Fibroblast of lung (primary cell): ENCODE measurements at regions not wholly inside any gene's neighbourhood (a gene's known extent, or its start where the extent isn't known, plus 50 kb on each side); places are given as distances from the start of the nearest gene placed in this dataset.
"Not testable (repeated sequence)": the region's sequence is repeated elsewhere in the genome, so short reads cannot be mapped to it uniquely, and the experiment has no call there.

Experiments
- DNase-seq, 2 donors: peaks; one replicate each; pipeline versions ENCODE4 v3.0.0 to v3.0.0-alpha.2; 2010; ENCODE audit warnings: low read depth in 2 of 2
- H2AFZ ChIP-seq: 2 replicates; pipeline ENCODE4 v1.5.1; 2012; ENCODE audit warnings: low read length, control low read depth, inconsistent platforms
- H3K27ac ChIP-seq: 2 replicates; pipeline ENCODE4 v1.5.1; 2011; ENCODE audit warnings: low read length, control low read depth; ENCODE audit not compliant: insufficient read depth
- H3K27me3 ChIP-seq: 2 replicates; pipeline ENCODE4 v1.5.1; 2011; ENCODE audit warnings: mild to moderate bottlenecking, low read length; ENCODE audit not compliant: control insufficient read depth, insufficient read depth
- H3K36me3 ChIP-seq: 2 replicates; pipeline ENCODE4 v1.5.1; 2011; ENCODE audit warnings: low read length; ENCODE audit not compliant: control insufficient read depth, insufficient read depth
- H3K4me1 ChIP-seq: 2 replicates; pipeline ENCODE4 v1.5.1; 2011; ENCODE audit warnings: low read length; ENCODE audit not compliant: control insufficient read depth, insufficient read depth; ENCODE audit errors: extremely low read depth
- H3K4me2 ChIP-seq: 2 replicates; pipeline ENCODE4 v1.5.1; 2011; ENCODE audit warnings: low read length, control low read depth; ENCODE audit not compliant: insufficient read depth; ENCODE audit errors: extremely low read depth
- H3K4me3 ChIP-seq, 4 experiments: fragments of 200-600 bp in 1 of 4; sonication (generic) in 1 of 4; replicated peaks in 1 of 4; 2 replicates each; pipeline ENCODE4 v1.5.1; 2011 to 2016; ENCODE audit warnings: low read length in 4 of 4, low read depth in 3 of 4, mild to moderate bottlenecking in 3 of 4, control low read depth in 2 of 4, inconsistent platforms in 1 of 4, mixed read lengths in 1 of 4; ENCODE audit not compliant: insufficient read depth in 1 of 4; ENCODE audit errors: control extremely low read depth in 1 of 4
- H3K79me2 ChIP-seq: 2 replicates; pipeline ENCODE4 v1.5.1; 2012; ENCODE audit warnings: mild to moderate bottlenecking, low read length, inconsistent platforms; ENCODE audit not compliant: control insufficient read depth, insufficient read depth
- H3K9ac ChIP-seq: 2 replicates; pipeline ENCODE4 v1.5.1; 2011; ENCODE audit warnings: mild to moderate bottlenecking, low read length, control low read depth; ENCODE audit not compliant: insufficient read depth
- H3K9me3 ChIP-seq: 2 replicates; pipeline ENCODE4 v1.5.1; 2012; ENCODE audit warnings: low read depth, low read length; ENCODE audit not compliant: control insufficient read depth, insufficient read depth
- H4K20me1 ChIP-seq: 2 replicates; pipeline ENCODE4 v1.5.1; 2011; ENCODE audit warnings: low read length; ENCODE audit not compliant: control insufficient read depth, insufficient read depth; ENCODE audit errors: extremely low read depth
- CTCF ChIP-seq, 2 donors: IDR thresholded peaks in 1 of 2; conservative IDR thresholded peaks in 1 of 2; 1 replicate in 1 of 2; 2 replicates in 1 of 2; pipeline ENCODE4 v1.5.1; 2011 to 2012; ENCODE audit warnings: low read length in 2 of 2, control low read depth in 1 of 2, inconsistent platforms in 1 of 2, low read depth in 1 of 2, mild to moderate bottlenecking in 1 of 2
- EZH2 ChIP-seq: IDR thresholded peaks from 2 replicates; pipeline ENCODE4 v1.5.1; 2012; ENCODE audit warnings: low read length, control low read depth, mild to moderate bottlenecking; ENCODE audit errors: missing control alignments

GRCh38 chr9:30089428-30089827 is 2295.0 kb upstream of the ACO1 start:
- no peak overlapping the region for H2AFZ ChIP-seq
- TF ChIP-seq EZH2 (no peak), CTCF (conservative IDR thresholded peaks at IDR 0.05 in 1 of 2, IDR thresholded peaks at IDR 0.05 in 1 of 2; ENCODE audit: low read depth in 1 of 2, low read length in 2 of 2) (no peak)

GRCh38 chr9:30103647-30104394 is 2280.6 kb upstream of the ACO1 start:
- Histone ChIP-seq H3K4me2 (no peak overlapping the region), H2AFZ (no peak overlapping the region), H3K27me3 (no peaks in the 10 kb centered on the region), H3K4me3 (no peak overlapping the region), H4K20me1 (no peaks in the 10 kb centered on the region), H3K9ac (no peak overlapping the region), H3K4me1 (no peaks in the 10 kb centered on the region), H3K79me2 (no peaks in the 10 kb centered on the region), H3K9me3 (no peaks in the 10 kb centered on the region), H3K27ac (no peak overlapping the region), H3K36me3 (no peaks in the 10 kb centered on the region)
- no peak for DNase-seq
- TF ChIP-seq CTCF (conservative IDR thresholded peaks at IDR 0.05 in 1 of 2, IDR thresholded peaks at IDR 0.05 in 1 of 2; ENCODE audit: low read depth in 1 of 2, low read length in 2 of 2) = no peak
- TF ChIP-seq EZH2 = no peak

More at GRCh38 chr9:30089428-30089827, 2295.0 kb upstream of the ACO1 start:
- Histone ChIP-seq H3K27me3 (no peaks in the 10 kb centered on the region), H3K9ac (no peak overlapping the region), H3K27ac (no peak overlapping the region), H3K4me3 (no peak overlapping the region), H3K4me2 (no peak overlapping the region), H3K4me1 (no peaks in the 10 kb centered on the region), H3K36me3 (no peaks in the 10 kb centered on the region), H3K9me3 (no peaks in the 10 kb centered on the region), H4K20me1 (no peaks in the 10 kb centered on the region), H3K79me2 (no peaks in the 10 kb centered on the region)
- DNase-seq = no peak

GRCh38 chr9:30107134-30107533 is 2277.3 kb upstream of the ACO1 start:
- H3K27ac ChIP-seq, H3K36me3 ChIP-seq, DNase-seq, H4K20me1 ChIP-seq, H3K9ac ChIP-seq, H3K4me2 ChIP-seq, H2AFZ ChIP-seq, H3K4me3 ChIP-seq, H3K9me3 ChIP-seq, H3K27me3 ChIP-seq, H3K79me2 ChIP-seq, H3K4me1 ChIP-seq: not testable (repeated sequence)
